ENCODE measurements at regions not wholly inside any gene's neighbourhood (a gene's known extent, or its start where the extent isn't known, plus 50 kb on each side); places are given as distances from the start of the nearest gene placed in this dataset.

GRCh38 chr10:33708561-33708960, 374.1 kb upstream of the NRP1 start:
- Histone ChIP-seq H3K4me1 (ENCODE audit: insufficient read depth, low read length) (peaks cover 3% of the 10 kb centered on the region; the same call in 1 of the 2 replicates), H2BK15ac (ENCODE audit: low read depth, low read length) (no peak overlapping the region), H3K4ac (ENCODE audit: low read depth, low read length) (no peak overlapping the region), H3K9me3 (ENCODE audit: control insufficient read depth, low read depth, low read length) (no peaks in the 10 kb centered on the region), H3K14ac (ENCODE audit: insufficient read depth, low read length) (no peak overlapping the region), H2BK20ac (ENCODE audit: low read depth, low read length, poor library complexity, severe bottlenecking) (no peak overlapping the region), H3K79me2 (ENCODE audit: insufficient read depth, low read length) (no peaks in the 10 kb centered on the region), H2BK5ac (ENCODE audit: insufficient read length, low read length) (no peak overlapping the region), H3K79me1 (ENCODE audit: insufficient read depth, low read depth, low read length, poor library complexity, severe bottlenecking) (no peaks in the 10 kb centered on the region), H2BK120ac (ENCODE audit: low read depth, low read length, poor library complexity, severe bottlenecking) (no peak overlapping the region), H2AFZ (ENCODE audit: low read length) (no peak overlapping the region), H3K23me2 (ENCODE audit: insufficient read length, low read depth, low read length, poor library complexity, severe bottlenecking) (no peaks in the 10 kb centered on the region), H3K4me2 (ENCODE audit: insufficient read depth, insufficient read length, low read length) (no peak overlapping the region), H4K8ac (replicated peaks; ENCODE audit: insufficient read length, low read depth, low read length) (no peak overlapping the region), H3K27ac (ENCODE audit: insufficient read length, low read depth, low read length) (no peak overlapping the region), H2BK12ac (ENCODE audit: insufficient read length, low read depth, low read length) (no peak overlapping the region), H3K18ac (ENCODE audit: insufficient read length, low read depth, low read length) (no peak overlapping the region), H4K5ac (ENCODE audit: insufficient read length, low read depth, low read length) (no peak overlapping the region), H4K20me1 (ENCODE audit: control insufficient read depth, insufficient read depth, insufficient read length) (no peaks in the 10 kb centered on the region), H4K91ac (ENCODE audit: insufficient read length, low read depth, low read length) (no peak overlapping the region), H3K56ac (ENCODE audit: insufficient read length, low read depth, low read length) (no peak overlapping the region), H2AK5ac (ENCODE audit: insufficient read length, low read length) (no peak overlapping the region), H3K9ac (ENCODE audit: extremely low read depth, insufficient read length, low read length) (no peak overlapping the region), H3K23ac (ENCODE audit: insufficient read length, low read depth, low read length) (no peak overlapping the region), H3K27me3 (ENCODE audit: insufficient read depth, low read length) (no peaks in the 10 kb centered on the region), H3T11ph (ENCODE audit: low read length) (no peak overlapping the region)
- no peaks in the 10 kb centered on the region for H3K27me3 Mint-ChIP-seq (ENCODE audit: low read depth)
- no peaks in the 10 kb centered on the region for H3K9me3 Mint-ChIP-seq
- peaks cover 10 to 27% of the 10 kb centered on the region in 2 experiments for H3K4me1 Mint-ChIP-seq
- no CpG with 5 or more reads among the region's 5 CpGs for WGBS (ENCODE audit: extremely low coverage, insufficient read length, low lambda C conversion rate)
- DNase-seq, result no peak
- H3K36me3 Mint-ChIP-seq (ENCODE audit: insufficient read depth in 1 of 3, low read depth in 3 of 3), result no peaks in the 10 kb centered on the region; a peak in 2 of 7 replicates
- TF ChIP-seq CTCF (conservative IDR thresholded peaks at IDR 0.05), result no peak
- H3K4me3 Mint-ChIP-seq, result no peak overlapping the region
- no peak overlapping the region for H3K27ac Mint-ChIP-seq

Data from H9 (cell line).